Heart left ventricle (tissue), 16 donors: ENCODE measurements at regions not wholly inside any gene's neighbourhood (a gene's known extent, or its start where the extent isn't known, plus 50 kb on each side); places are given as distances from the start of the nearest gene placed in this dataset.

ENCODE experiments used
- ATAC-seq, 4 donors: fragments of 200-7000 bp; cut with Tn5 transposase; one replicate each; pipeline ENCODE4 v1.9.1; 2020 to 2022; ENCODE audit warnings: moderate library complexity in 4 of 4, mild to moderate bottlenecking in 3 of 4, moderate number of reproducible peaks in 1 of 4
- DNase-seq, 5 donors: peaks; one replicate each; pipeline ENCODE4 v3.0.0-alpha.2; 2020
- H3K27ac ChIP-seq, 12 donors: fragments of 200-600 bp; sonication (generic) in 4 of 12; one replicate each; pipeline versions ENCODE4 v1.5.0 to v1.8.0; 2016 to 2022; ENCODE audit warnings: mild to moderate bottlenecking in 2 of 12
- H3K27me3 ChIP-seq, 9 donors: fragments of 200-600 bp; sonication (generic) in 2 of 9; one replicate each; pipeline versions ENCODE4 v1.5.1 to v1.8.0; 2016 to 2022; ENCODE audit warnings: mild to moderate bottlenecking in 3 of 9
- H3K36me3 ChIP-seq, 9 donors: fragments of 200-600 bp; sonication (generic) in 2 of 9; one replicate each; pipeline versions ENCODE4 v1.5.0 to v1.8.0; 2018 to 2022; ENCODE audit warnings: mild to moderate bottlenecking in 2 of 9
- H3K4me1 ChIP-seq, 12 donors: fragments of 200-600 bp; sonication (generic) in 4 of 12; one replicate each; pipeline versions ENCODE4 v1.5.0 to v1.8.0; 2016 to 2022; ENCODE audit warnings: mild to moderate bottlenecking in 3 of 12
- H3K4me3 ChIP-seq, 12 donors: fragments of 200-600 bp; sonication (generic) in 4 of 12; one replicate each; pipeline versions ENCODE4 v1.5.0 to v1.8.0; 2017 to 2022; ENCODE audit warnings: mild to moderate bottlenecking in 9 of 12, moderate library complexity in 4 of 12
- H3K9me3 ChIP-seq, 12 donors: fragments of 200-600 bp; sonication (generic) in 4 of 12; one replicate each; pipeline versions ENCODE4 v1.5.0 to v1.8.0; 2016 to 2022; ENCODE audit warnings: mild to moderate bottlenecking in 1 of 12
- POLR2A ChIP-seq, 2 donors: fragments of 450-650 bp; IDR thresholded peaks; one replicate each; pipeline ENCODE4 v1.6.1; 2017; ENCODE audit warnings: antibody characterized with exemption in 2 of 2, mild to moderate bottlenecking in 2 of 2, moderate library complexity in 2 of 2
- WGBS, 4 donors: extraction: QIAGEN DNeasy Blood & Tissue Kit in 2 of 4; methylation state at CpG; one replicate each; pipeline versions ENCODE4 v1.1.5 to v1.1.7; 2013 to 2018; 5-methylcytosine and 5-hydroxymethylcytosine counted together
- intact Hi-C, 10 donors: fragments of 100-400 bp; cut with DNase I; formaldehyde crosslinking; loops; one replicate each; pipeline versions ENCODE4 v1.11.1 to v1.14.2; 2022
- TF ChIP-seq, protein P1 (sequence below), 12 donors: fragments of 200-600 bp; sonication (generic) in 4 of 12; IDR thresholded peaks; one replicate each; pipeline versions ENCODE4 v1.5.0 to v1.8.0; 2018 to 2022; ENCODE audit warnings: antibody characterized with exemption in 12 of 12, mild to moderate bottlenecking in 5 of 12
- donor health status: ischemic (EF 13 %, LVEDD 7.1; RV severe dilation, severe dysfunction).
- donor health status: healthy with polysubstance abuse.
- donor health status: DM: no; HTN: yes; CAD: no.
- donor health status: DM: no; HTN: no; CAD: no.
- donor health status: ischemic (EF 25% LVEDD 6.9; RV normal size, moderate dysfunction).
- donor health status: ischemic (EF 25% LVEDD 5.7; RV mildly dilated, moderate dysfunction).
- donor health status: healthy.
- donor health status: DM: yes; HTN: yes; CAD: no.
- donor health status: ischemic (EF 35%, LVEDD 5.7; RV mildly dilated, moderate dysfunction).
- donor health status: nonischemic (EF 11% LVEDD 7.7; RV severe dilation, severe dysfunction).
- donor health status: DM: yes; HTN: yes; CAD: no.
- donor health status: PGD.
- donor health status: ischemic (EF 29% LVEDD 5.4; RV normal size, mild dysfunction).
- donor health status: nonischemic (EF 23%, LVEDD 6.1; RV moderate dilation, normal function).

DNA sequence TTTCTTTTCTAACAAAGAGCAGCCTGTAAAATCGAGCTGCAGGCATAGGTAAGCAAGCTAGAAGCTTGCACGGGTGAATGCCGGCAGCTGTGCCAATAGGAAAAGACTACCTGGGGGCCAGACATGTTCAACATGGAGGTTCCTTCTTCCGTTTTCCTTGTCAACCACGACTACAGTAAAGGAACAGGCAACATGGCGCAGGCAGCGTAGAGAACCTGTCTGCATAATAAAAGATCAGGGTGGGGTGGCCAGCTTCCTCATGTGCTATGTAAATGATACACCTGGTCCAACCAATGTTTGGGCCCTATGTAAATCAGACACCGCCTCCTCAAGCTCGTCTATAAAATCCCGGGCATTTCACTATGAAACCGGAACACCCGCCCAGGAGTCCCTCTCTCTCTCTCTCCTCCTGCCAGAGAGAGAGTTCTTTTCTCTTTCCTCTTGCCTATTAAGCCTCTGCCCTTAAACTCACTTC, 103.8 kb upstream of the LIFR start:
- peak; percentile 78 to 93 (median 90) for ATAC-seq
- Histone ChIP-seq H3K36me3 (no peaks in the 10 kb centered on the region), H3K4me3 (peak overlapping the region in 6 of 12 donors; percentile 10 to 41 (median 32)), H3K27ac (peak overlapping the region in 8 of 12 donors; percentile 18 to 59 (median 44)), H3K4me1 (peaks cover 0 to 32% (median 9%) of the 10 kb centered on the region in 12 donors), H3K9me3 (no peaks in the 10 kb centered on the region), H3K27me3 (no peaks in the 10 kb centered on the region)
- peak in 4 of 5 donors; percentile 18 to 63 (median 40) for DNase-seq
- WGBS, 4 donors, result 70 to 78% (median 74%) methylated on average over 12 of the region's 12 CpGs
- intact Hi-C loops, result loop anchor here in 4 of 10 donors (5.0 to 10.0 kb wide), 3 partner anchors 65 to 105 kb away; partner anchors contain the start of gene LIFR (in 3 of the 4)
- TF ChIP-seq POLR2A (IDR thresholded peaks at IDR 0.05), result peak in 1 of 2 donors; percentile 37
- TF ChIP-seq, protein P1, sequence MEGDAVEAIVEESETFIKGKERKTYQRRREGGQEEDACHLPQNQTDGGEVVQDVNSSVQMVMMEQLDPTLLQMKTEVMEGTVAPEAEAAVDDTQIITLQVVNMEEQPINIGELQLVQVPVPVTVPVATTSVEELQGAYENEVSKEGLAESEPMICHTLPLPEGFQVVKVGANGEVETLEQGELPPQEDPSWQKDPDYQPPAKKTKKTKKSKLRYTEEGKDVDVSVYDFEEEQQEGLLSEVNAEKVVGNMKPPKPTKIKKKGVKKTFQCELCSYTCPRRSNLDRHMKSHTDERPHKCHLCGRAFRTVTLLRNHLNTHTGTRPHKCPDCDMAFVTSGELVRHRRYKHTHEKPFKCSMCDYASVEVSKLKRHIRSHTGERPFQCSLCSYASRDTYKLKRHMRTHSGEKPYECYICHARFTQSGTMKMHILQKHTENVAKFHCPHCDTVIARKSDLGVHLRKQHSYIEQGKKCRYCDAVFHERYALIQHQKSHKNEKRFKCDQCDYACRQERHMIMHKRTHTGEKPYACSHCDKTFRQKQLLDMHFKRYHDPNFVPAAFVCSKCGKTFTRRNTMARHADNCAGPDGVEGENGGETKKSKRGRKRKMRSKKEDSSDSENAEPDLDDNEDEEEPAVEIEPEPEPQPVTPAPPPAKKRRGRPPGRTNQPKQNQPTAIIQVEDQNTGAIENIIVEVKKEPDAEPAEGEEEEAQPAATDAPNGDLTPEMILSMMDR (IDR thresholded peaks at IDR 0.05), result no peak

DNA sequence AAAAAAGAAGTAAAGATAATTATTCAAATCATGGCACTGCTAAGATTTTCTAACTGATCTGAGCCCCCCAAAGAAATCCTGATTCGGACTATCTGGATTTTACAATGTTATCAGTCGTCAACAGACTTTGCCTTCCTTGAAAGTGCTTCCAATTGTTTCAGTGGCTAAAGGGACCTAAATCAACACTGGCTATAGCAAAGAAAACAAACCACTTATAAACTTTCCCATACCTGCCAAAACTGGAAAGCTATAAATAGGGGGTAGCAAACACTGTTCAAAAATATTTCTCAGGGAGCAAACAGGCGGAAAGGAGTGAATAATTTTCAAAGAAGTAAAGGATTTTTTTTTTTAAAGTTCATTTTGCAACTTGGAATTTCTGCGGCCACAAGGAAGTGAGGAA, 105.6 kb upstream of the LIFR start:
- H3K4me3 ChIP-seq, result no peak overlapping the region
- TF ChIP-seq, protein P1 (IDR thresholded peaks at IDR 0.05), result no peak
- no peak for TF ChIP-seq POLR2A (IDR thresholded peaks at IDR 0.05)

DNA sequence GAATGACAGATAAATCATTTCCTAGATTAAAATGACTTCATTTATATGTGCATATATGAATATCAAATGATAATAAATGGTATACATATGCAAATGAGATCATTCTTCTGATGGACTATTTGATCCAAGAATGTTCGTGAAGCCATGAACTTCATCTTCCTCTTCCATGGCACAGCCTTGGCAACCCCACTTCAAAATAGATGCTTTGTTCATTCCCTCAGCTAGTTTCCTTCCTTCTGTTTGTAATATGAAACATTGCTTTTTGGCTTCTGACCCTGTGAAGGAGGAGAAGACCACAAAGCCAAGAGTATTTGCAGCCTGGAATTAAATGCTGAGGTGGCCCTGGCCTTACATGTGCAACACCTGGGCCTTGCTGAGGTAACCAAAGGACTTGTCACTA, 106.8 kb upstream of the LIFR start:
- intact Hi-C loops, result loop anchor here in 5 of 10 donors (2.0 to 10.0 kb wide), 4 partner anchors 68 to 108 kb away; partner anchors contain the start of gene LIFR (in 3 of the 5)
- no peaks in the 10 kb centered on the region for H3K36me3 ChIP-seq
- ATAC-seq, result no peak
- no peaks in the 10 kb centered on the region for H3K27me3 ChIP-seq
- peak overlapping the region in 1 of 12 donors; percentile 36 for H3K27ac ChIP-seq
- no peak for DNase-seq
- H3K4me3 ChIP-seq, result no peak overlapping the region
- 61 to 70% (median 66%) methylated on average over 1 of the region's 1 CpG for WGBS, 4 donors
- TF ChIP-seq POLR2A (IDR thresholded peaks at IDR 0.05), result no peak
- TF ChIP-seq, protein P1 (IDR thresholded peaks at IDR 0.05), result no peak
- peaks cover 0 to 44% (median 13%) of the 10 kb centered on the region in 12 donors for H3K4me1 ChIP-seq
- H3K9me3 ChIP-seq, result no peaks in the 10 kb centered on the region

More for the DNA sequence above, 105.6 kb upstream of the LIFR start:
- Histone ChIP-seq H3K27ac (peak overlapping the region in 7 of 12 donors; percentile 8 to 42 (median 30)), H3K9me3 (no peaks in the 10 kb centered on the region), H3K36me3 (no peaks in the 10 kb centered on the region), H3K4me1 (peaks cover 0 to 41% (median 13%) of the 10 kb centered on the region in 12 donors), H3K27me3 (no peaks in the 10 kb centered on the region)
- DNase-seq (no peak), ATAC-seq (peak in 1 of 4 donors; percentile 29)
- intact Hi-C loops, result loop anchor here in 5 of 10 donors (2.0 to 10.0 kb wide), 4 partner anchors 67 to 107 kb away; partner anchors contain the start of gene LIFR (in 3 of the 5)
- WGBS, 4 donors, result 33 to 38% (median 36%) methylated on average over 4 of the region's 4 CpGs

DNA sequence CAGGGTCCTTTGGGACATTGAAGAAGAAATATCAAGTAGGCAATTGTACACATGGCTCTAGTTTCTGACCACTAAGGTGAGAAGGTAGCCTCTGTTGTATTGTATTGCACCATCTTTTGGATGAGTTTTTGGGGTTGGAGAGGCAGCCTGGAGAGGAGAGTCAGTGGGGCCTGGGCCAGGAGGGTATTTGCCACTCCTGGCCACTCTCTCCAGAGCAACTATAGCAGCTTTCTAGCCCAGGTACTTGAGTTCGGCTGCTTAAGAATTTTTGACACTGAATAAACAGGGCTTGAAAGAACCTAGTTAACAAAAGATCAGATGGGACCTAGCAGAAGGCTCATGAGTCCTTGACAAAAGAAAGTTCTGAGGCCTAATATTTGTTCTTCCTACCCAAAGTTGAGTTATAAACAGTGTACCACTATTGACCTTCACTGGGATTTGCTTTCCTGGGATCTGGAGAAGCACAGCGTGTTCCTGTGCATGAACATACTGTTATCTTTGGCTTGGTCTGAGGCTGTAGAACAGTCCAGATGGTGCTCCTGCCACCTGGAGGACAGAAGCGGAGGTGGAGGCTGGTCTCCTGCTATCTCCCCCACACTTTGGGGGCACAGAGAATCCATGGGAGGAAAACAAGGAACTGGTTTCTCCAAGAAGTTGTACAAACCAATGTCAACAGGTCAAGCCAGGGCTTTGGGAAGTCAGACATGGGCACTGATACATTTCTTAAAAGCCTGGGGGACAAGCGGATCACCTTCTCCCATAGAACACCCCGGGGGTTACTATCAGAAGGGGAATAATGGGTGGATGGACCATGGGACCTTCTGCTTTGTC, 110.4 kb upstream of the LIFR start:
- Histone ChIP-seq H3K9me3 (no peaks in the 10 kb centered on the region), H3K36me3 (no peaks in the 10 kb centered on the region), H3K4me3 (no peak overlapping the region), H3K27me3 (no peaks in the 10 kb centered on the region), H3K4me1 (peaks cover 0 to 37% (median 13%) of the 10 kb centered on the region in 12 donors), H3K27ac (peak overlapping the region in 3 of 12 donors; percentile 5 to 50 (median 50))
- WGBS, 4 donors, result 65 to 78% (median 67%) methylated on average over 5 of the region's 5 CpGs
- DNase-seq (peak; percentile 32 to 63 (median 51)), ATAC-seq (peak; percentile 92 to 96 (median 94))
- intact Hi-C loops, result loop anchor here (1.0 to 10.0 kb wide), 11 partner anchors 72 to 226 kb away; partner anchors contain the start of gene LIFR (in 8 of the 10)
- TF ChIP-seq, protein P1 (IDR thresholded peaks at IDR 0.05), result peak; percentile 36 to 87 (median 72)
- TF ChIP-seq POLR2A (IDR thresholded peaks at IDR 0.05), result no peak
